GM12875 (cell line): ENCODE measurements at regions not wholly inside any gene's neighbourhood (a gene's known extent, or its start where the extent isn't known, plus 50 kb on each side); places are given as distances from the start of the nearest gene placed in this dataset.

ENCODE experiments used
- H3K4me3 ChIP-seq: one replicate; pipeline ENCODE4 v1.5.1; 2011; ENCODE audit warnings: low read depth, low read length, control low read depth
- CTCF ChIP-seq: IDR thresholded peaks from 2 replicates; pipeline ENCODE4 v1.5.1; 2011; ENCODE audit warnings: low read depth, mild to moderate bottlenecking, control low read depth, inconsistent platforms, low read length, moderate library complexity, borderline replicate concordance; ENCODE audit not compliant: insufficient read depth

GRCh38 chr2:23127465-23127864 is 257.5 kb upstream of the KLHL29 start:
- no peak for TF ChIP-seq CTCF
- H3K4me3 ChIP-seq: no peak overlapping the region

GRCh38 chr2:23128684-23129292 is 256.2 kb upstream of the KLHL29 start:
- no peak for TF ChIP-seq CTCF
- H3K4me3 ChIP-seq: no peak overlapping the region

- TF ChIP-seq CTCF: no peak
- no peak overlapping the region for H3K4me3 ChIP-seq
Measured at GRCh38 chr2:23131066-23131575, 253.9 kb upstream of the KLHL29 start.

GRCh38 chr2:23132000-23132399 is 253.0 kb upstream of the KLHL29 start:
- H3K4me3 ChIP-seq: no peak overlapping the region
- no peak for TF ChIP-seq CTCF

GRCh38 chr2:23132823-23133595 is 252.0 kb upstream of the KLHL29 start:
- TF ChIP-seq CTCF: no peak

GRCh38 chr2:23134726-23135125 is 250.3 kb upstream of the KLHL29 start:
- no peak for TF ChIP-seq CTCF
- H3K4me3 ChIP-seq: no peak overlapping the region

More at GRCh38 chr2:23132823-23133595, 252.0 kb upstream of the KLHL29 start:
- no peak overlapping the region for H3K4me3 ChIP-seq

GRCh38 chr2:23135481-23136100 is 249.4 kb upstream of the KLHL29 start:
- H3K4me3 ChIP-seq: no peak overlapping the region
- TF ChIP-seq CTCF: no peak
